ENCODE measurements at regions not wholly inside any gene's neighbourhood (a gene's known extent, or its start where the extent isn't known, plus 50 kb on each side); places are given as distances from the start of the nearest gene placed in this dataset.

- intact Hi-C loops (cut with micrococcal nuclease), result no loop called here
- H3K27ac ChIP-seq (replicated peaks), result no peak overlapping the region
These were observed 467.2 kb upstream of the NRP1 start for GRCh38 chr10:33801705-33802104.

GRCh38 chr10:33800986-33801385, 466.5 kb upstream of the NRP1 start:
- Histone ChIP-seq H3K36me3 (no peaks in the 10 kb centered on the region), H3K27ac (replicated peaks) (peak overlapping the region; percentile 88), H3K27me3 (ENCODE audit: low read depth) (no peaks in the 10 kb centered on the region), H3K4me3 (no peak overlapping the region), H3K4me1 (peaks cover 21% of the 10 kb centered on the region), H3K9me3 (replicated peaks) (no peaks in the 10 kb centered on the region)
- intact Hi-C loops (cut with micrococcal nuclease), result no loop called here
- TF ChIP-seq, protein P1, sequence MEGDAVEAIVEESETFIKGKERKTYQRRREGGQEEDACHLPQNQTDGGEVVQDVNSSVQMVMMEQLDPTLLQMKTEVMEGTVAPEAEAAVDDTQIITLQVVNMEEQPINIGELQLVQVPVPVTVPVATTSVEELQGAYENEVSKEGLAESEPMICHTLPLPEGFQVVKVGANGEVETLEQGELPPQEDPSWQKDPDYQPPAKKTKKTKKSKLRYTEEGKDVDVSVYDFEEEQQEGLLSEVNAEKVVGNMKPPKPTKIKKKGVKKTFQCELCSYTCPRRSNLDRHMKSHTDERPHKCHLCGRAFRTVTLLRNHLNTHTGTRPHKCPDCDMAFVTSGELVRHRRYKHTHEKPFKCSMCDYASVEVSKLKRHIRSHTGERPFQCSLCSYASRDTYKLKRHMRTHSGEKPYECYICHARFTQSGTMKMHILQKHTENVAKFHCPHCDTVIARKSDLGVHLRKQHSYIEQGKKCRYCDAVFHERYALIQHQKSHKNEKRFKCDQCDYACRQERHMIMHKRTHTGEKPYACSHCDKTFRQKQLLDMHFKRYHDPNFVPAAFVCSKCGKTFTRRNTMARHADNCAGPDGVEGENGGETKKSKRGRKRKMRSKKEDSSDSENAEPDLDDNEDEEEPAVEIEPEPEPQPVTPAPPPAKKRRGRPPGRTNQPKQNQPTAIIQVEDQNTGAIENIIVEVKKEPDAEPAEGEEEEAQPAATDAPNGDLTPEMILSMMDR (IDR thresholded peaks at IDR 0.05; ENCODE audit: borderline replicate concordance), result no peak
- no peak for DNase-seq

More at GRCh38 chr10:33801705-33802104, 467.2 kb upstream of the NRP1 start:
- DNase-seq, result no peak
- Histone ChIP-seq H3K36me3 (no peaks in the 10 kb centered on the region), H3K9me3 (replicated peaks) (no peaks in the 10 kb centered on the region), H3K27me3 (ENCODE audit: low read depth) (no peaks in the 10 kb centered on the region), H3K4me3 (no peak overlapping the region), H3K4me1 (peaks cover 22% of the 10 kb centered on the region)
- TF ChIP-seq, protein P1 (IDR thresholded peaks at IDR 0.05; ENCODE audit: borderline replicate concordance), result no peak

- Histone ChIP-seq H3K27ac (replicated peaks) (peak overlapping the region; percentile 88), H3K4me1 (peaks cover 16% of the 10 kb centered on the region)
- intact Hi-C loops (cut with micrococcal nuclease), result no loop called here
These were observed 466.1 kb upstream of the NRP1 start for GRCh38 chr10:33800545-33800944.

GRCh38 chr10:33799944-33800323, 465.5 kb upstream of the NRP1 start:
- peak overlapping the region; percentile 88 for H3K27ac ChIP-seq (replicated peaks)
- no peaks in the 10 kb centered on the region for H3K36me3 ChIP-seq
- H3K9me3 ChIP-seq (replicated peaks), result no peaks in the 10 kb centered on the region
- TF ChIP-seq, protein P1 (IDR thresholded peaks at IDR 0.05; ENCODE audit: borderline replicate concordance), result no peak
- no peak for DNase-seq
- no peak overlapping the region for H3K4me3 ChIP-seq
- H3K4me1 ChIP-seq, result peaks cover 16% of the 10 kb centered on the region
- intact Hi-C loops (cut with micrococcal nuclease), result no loop called here
- no peaks in the 10 kb centered on the region for H3K27me3 ChIP-seq (ENCODE audit: low read depth)

More at GRCh38 chr10:33800545-33800944, 466.1 kb upstream of the NRP1 start:
- no peaks in the 10 kb centered on the region for H3K27me3 ChIP-seq (ENCODE audit: low read depth)
- H3K9me3 ChIP-seq (replicated peaks), result no peaks in the 10 kb centered on the region
- H3K4me3 ChIP-seq, result no peak overlapping the region
- peak; percentile 40 for DNase-seq
- H3K36me3 ChIP-seq, result no peaks in the 10 kb centered on the region
- TF ChIP-seq, protein P1 (IDR thresholded peaks at IDR 0.05; ENCODE audit: borderline replicate concordance), result no peak

- no peak for DNase-seq
- Histone ChIP-seq H3K4me3 (no peak overlapping the region), H3K4me1 (peaks cover 16% of the 10 kb centered on the region), H3K36me3 (no peaks in the 10 kb centered on the region), H3K27ac (replicated peaks) (peak overlapping the region; percentile 88), H3K9me3 (replicated peaks) (no peaks in the 10 kb centered on the region), H3K27me3 (ENCODE audit: low read depth) (no peaks in the 10 kb centered on the region)
- TF ChIP-seq, protein P1 (IDR thresholded peaks at IDR 0.05; ENCODE audit: borderline replicate concordance), result no peak
- intact Hi-C loops (cut with micrococcal nuclease), result no loop called here
These were observed 464.9 kb upstream of the NRP1 start for GRCh38 chr10:33799281-33799943.

All from left ventricle myocardium inferior (tissue), 1 donor.